Occipital lobe (tissue), 1 donor: ENCODE measurements at regions not wholly inside any gene's neighbourhood (a gene's known extent, or its start where the extent isn't known, plus 50 kb on each side); places are given as distances from the start of the nearest gene placed in this dataset.
"Not testable (repeated sequence)": the region's sequence is repeated elsewhere in the genome, so short reads cannot be mapped to it uniquely, and the experiment has no call there.

ENCODE experiments used
- DNase-seq: peaks from one replicate; lab custom pipeline; 2025; lab: John Stamatoyannopoulos, UW

DNA sequence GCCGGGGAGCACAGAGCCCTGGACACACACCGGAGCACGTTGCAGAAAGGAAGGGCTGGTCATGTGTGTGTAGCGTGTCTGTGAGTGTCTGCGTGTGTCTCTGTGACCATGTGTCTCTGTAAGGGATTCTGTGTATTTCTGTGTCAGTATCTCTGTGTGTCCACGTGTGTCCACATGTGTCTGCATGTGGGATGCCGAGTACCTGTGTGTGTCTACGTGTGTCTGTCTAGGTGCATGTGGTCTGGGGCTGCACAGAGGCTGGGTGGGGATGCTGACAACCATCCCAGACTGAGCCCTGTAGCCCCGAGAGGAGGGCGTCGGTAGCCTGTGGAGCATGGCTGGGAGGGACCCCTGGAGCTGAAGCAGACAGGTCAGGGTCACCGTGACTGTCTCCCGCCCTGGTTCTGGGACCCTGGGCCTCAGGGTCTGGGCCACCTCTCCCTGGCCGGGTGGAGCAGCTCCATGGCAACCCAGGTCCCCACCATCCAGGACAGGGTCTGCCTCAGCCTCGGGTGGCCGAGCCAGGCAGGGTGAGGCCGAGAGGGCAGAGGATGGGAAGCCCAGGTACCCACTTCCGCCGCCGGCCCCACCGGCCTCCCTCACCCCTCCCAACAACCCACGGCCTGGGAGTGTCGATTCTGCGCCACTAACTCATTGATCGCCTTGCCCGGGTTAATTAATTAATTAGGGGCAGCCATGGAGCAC is 122.7 kb downstream of the FAM53A start:
- no peak for DNase-seq

GRCh38 chr4:1559896-1560650 is 124.0 kb downstream of the FAM53A start:
- DNase-seq, result no peak

DNA sequence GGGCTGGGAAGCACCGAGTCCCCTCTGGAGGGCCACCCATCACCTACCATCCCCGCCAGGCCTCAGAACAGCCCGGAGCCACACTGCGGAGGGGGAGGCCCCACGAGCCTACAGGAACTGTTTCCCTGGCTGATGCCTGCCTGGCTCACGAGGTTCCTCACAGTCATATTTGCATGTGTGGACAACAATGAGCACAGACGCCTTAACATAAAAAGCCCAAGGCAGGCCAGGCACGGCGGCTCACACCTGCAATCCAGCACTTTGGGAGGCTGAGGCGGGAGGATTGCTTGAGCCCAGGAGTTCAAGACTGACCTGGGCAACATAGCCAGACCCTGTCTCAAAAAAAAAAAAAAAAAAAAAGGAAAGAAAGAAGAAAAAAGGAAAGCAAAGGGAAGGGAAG is 125.9 kb downstream of the FAM53A start:
- DNase-seq, result no peak

- no peak for DNase-seq
Observed at GRCh38 chr4:1557221-1557597, 126.9 kb downstream of the FAM53A start.

DNA sequence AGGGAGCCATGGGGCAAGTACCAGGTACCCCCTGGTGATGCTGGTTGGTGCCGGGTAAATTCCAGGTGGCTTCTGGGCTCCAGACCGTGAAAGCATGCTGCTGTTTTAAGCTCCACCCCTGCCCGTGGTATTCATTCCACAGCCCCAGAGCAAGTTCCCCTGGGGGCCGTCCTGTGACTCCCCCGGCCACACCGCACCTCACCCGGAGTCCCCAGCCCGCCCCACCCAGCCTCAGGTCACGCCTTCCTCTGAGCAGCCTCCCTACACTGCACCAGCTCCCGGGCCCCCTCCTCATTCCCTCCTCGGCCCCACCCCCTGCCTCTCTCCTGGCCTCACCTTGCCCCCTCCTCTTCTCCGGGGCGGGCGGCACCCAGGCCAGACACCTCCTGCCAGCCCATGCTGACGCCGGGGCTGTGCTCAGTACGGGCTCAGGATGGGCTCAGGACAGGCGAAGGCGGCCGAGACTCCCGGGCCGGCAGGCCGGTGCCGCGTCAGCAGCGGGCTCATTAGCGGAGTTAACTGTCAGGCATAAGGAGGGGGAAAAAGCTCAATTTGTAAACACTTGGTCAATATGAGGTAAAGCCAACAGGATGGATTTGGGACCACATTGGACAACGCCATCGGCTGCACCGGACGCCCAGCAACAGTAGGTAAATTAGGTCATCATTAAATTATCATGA is 127.4 kb downstream of the FAM53A start:
- no peak for DNase-seq

GRCh38 chr4:1554876-1555265 is 129.2 kb downstream of the FAM53A start:
- DNase-seq, result no peak

DNA sequence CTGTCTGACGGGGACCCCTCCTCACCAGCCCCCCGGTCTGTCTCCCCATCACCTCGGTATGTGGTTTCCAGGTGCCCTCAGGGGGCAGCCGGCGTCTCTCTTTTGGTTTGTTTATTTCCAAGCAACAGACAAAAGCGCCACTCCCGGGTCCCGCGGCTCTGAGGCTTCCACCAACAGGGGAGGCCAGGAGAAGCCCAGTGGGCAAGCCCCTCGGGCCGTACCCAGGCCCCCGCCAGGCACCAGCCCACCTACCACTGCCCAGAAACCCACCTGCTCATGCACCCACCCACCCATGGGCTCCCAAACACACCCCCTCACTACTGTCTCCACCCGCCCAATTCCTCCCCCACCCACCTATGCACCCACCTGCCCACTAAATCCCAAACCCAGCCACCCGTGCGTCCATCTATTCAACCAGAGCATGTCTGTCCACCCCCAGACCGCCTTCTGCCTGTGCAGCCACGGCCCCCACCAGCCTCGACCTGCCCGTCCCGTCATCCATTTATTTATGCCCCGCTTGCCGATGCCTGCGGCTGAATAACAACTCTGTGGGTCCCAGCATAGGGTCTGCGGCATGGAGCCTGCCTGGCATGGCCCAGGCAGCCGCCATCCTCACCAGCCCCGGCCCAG is 129.8 kb downstream of the FAM53A start:
- no peak for DNase-seq

GRCh38 chr4:1553365-1553764 is 130.7 kb downstream of the FAM53A start:
- DNase-seq, result no peak

GRCh38 chr4:1552451-1552850 is 131.7 kb downstream of the FAM53A start:
- no peak for DNase-seq

GRCh38 chr4:1551211-1551610 is 132.9 kb downstream of the FAM53A start:
- no peak for DNase-seq

DNA sequence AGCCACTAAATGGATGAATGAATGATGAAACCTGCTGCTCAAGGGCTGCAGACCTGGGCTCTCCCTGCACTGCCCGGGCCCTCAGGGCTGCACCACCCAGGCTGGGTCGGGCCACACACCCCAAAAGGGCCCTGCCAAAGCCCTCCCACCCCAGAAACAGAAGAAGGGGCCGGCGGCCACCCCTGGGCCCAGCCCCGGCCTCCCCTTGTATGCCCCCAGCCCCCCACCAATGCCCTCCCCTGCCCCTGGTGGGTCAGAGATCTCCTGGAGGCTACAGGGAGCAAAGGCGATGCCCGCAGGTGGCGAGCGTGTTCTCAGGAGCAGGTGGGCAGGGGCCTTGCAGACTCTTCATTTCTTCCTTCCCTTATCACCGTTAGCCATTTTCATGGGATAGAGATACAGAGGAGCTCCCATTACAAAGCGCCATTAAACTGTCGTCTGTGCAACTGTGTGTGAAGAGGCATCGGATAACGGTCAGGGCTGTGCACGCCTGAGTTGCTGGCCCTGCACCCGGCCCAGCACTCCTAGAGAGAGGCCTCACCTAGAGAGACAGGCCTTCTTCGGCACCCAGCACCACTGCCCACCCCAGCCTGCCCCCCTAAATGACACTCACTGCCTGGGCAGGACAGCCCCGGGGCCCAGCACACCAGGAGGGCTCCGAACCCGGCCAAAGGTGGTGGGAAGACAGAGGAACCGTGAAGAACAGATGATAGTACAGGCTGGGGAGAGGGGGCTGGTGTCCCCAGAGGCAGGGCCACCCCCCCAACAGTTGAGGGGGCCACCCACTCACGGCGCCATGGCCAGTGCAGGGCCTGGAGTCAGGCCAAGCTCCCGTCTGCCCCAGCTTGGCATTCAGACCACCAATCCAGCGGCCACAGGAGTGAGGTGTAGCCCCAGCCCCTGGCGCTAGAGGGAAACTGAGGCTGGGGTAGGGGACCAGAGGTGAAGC is 133.7 kb downstream of the FAM53A start:
- no peak for DNase-seq

DNA sequence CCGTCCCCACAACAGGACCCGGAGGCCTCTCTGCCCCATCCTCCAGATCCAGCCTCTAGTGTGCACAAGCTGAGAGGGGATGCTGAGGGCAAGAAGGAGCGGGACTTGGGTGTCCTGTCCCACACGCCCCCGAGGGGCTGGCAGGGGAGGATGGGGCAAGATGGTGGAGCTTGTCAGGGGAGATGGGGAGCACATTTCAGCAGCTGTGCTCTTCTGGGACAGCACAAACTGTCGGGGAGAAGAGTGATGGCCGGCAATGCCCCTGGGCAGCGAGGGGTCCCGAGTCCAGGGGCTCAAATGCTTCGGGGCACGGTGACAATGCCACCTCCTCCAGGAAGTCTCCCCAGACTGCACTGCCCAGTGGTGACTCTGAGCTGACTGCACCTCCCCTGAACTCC is 134.5 kb downstream of the FAM53A start:
- DNase-seq, result no peak

DNA sequence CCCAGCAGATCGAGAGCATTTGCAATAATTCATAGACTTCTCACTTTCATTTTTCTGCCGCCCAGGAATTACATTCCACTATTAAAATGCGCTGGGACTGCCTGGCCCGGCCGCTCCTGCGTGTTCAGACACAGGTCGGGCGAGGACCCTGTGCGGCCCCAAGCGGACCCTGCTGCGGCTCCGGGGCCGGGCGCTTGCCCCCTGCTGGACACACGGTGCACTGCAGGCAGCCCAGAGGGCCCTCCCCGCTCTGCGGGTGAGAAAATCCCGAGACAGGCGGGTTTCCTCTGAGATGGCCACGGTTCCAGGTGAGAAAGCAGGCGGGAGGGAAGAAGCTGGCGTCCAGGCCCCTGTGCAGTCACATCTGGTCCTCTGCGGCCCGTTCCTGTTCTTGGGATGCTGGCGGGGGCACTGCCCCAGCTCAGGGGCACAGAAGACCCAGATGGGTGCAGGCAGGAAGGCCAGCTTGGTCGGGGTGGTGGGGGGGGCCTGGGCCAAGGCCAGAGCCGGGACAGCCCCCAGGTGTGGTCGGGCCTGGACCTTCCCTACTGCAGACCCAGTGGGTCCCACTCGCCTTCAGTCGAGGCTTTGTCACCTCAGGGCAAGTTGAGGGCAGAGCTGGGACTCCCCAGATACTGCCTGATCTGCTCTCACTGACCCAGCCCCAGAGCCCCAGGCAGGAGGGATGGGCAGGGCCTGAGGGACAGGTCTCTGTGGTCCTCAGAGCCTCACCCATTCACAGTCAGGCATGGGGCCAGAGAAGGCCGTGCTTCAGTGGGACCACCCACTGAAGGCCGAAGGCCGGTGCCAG is 135.1 kb downstream of the FAM53A start:
- not testable (repeated sequence) for DNase-seq

DNA sequence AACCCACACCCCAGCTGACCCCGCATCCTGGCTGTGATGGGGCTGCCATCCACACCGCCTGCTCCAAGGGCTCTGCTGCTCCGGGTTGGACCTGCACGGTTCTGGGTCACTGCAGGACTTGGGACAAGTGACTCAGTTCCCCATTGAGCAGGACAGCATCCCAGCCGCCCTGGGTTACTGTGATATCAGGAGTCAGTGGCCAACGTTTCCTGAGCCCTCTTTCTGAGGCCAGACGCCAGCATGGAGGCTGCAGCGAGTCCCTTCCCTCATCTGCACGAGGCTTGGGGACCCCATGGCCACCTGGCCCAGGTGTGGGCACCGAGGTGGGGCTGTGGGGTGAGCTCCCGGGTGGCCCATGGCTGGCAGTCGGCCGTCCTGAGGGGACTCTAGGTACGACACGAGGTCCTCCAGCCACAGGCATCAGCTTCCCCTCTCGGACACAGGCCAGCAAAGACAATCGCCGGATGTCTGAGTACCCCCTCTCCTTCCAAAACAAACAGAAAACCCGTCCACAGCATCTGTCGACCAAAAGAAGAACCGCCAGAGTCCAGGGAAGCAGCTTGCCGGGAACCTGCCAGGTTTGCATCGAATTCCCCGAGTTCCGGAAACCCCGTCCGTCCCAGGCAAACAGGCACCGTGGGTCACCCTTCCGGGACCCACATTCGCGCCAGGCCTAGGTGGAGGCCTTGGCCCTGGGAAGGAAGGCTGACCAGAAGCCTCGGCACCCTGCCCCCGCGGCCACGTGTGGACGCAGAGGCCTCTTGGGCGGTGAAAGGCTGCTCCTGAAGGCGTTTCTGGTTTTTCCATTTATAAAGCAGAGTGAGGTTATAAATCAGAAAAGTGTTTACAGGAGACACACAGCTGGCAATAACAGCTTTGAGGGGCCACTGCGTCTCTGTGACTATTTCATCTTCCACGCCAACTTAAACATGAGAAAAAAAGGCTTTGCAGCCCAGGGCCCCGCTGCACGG is 136.0 kb downstream of the FAM53A start:
- no peak for DNase-seq

- no peak for DNase-seq
Observed at GRCh38 chr4:1547131-1547855, 136.8 kb downstream of the FAM53A start.

DNA sequence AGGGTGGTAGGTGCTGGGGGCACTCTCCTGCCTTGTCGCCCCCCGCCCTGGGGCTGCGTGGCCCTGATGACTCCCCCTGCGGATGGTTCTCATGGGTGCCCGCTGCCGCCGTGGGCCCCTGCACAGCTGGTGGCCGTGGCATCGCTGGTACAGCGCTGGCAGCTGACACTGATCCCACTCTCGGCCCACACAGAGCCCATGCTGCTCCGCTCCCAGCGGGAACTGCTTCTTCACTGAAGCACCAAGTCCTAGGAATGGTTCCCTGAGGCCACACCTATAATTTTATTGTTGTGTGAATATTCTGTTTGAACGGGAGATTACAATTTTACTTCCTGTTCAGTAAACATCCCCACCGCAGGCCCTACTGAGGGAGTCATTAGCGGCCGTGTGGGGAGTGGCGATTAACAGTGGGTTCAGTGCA is 138.6 kb upstream of the NKX1-1 start:
- DNase-seq, result no peak

- DNase-seq, result not testable (repeated sequence)
Observed at GRCh38 chr4:1544435-1544834, 138.2 kb upstream of the NKX1-1 start.

GRCh38 chr4:1543976-1544375 is 137.7 kb upstream of the NKX1-1 start:
- no peak for DNase-seq
